ENCODE measurements at regions not wholly inside any gene's neighbourhood (a gene's known extent, or its start where the extent isn't known, plus 50 kb on each side); places are given as distances from the start of the nearest gene placed in this dataset.
"Not testable (repeated sequence)": the region's sequence is repeated elsewhere in the genome, so short reads cannot be mapped to it uniquely, and the experiment has no call there.

- Histone ChIP-seq H3K4me1 (ENCODE audit: insufficient read depth, low read length) (no peaks in the 10 kb centered on the region), H3K27ac (ENCODE audit: low read length) (no peak overlapping the region), H3K36me3 (ENCODE audit: insufficient read depth, low read length) (no peaks in the 10 kb centered on the region), H3K9me3 (ENCODE audit: insufficient read depth, low read length, severe bottlenecking) (no peaks in the 10 kb centered on the region), H2AFZ (ENCODE audit: low read depth, low read length) (no peak overlapping the region), H3K79me2 (ENCODE audit: insufficient read depth, low read length) (no peaks in the 10 kb centered on the region), H3K4me3 (ENCODE audit: low read depth in 1 of 2, low read length in 2 of 2) (no peak overlapping the region), H3K4me2 (ENCODE audit: insufficient read depth, low read length) (no peak overlapping the region), H4K20me1 (ENCODE audit: insufficient read depth, low read length) (no peaks in the 10 kb centered on the region), H3K27me3 (ENCODE audit: insufficient read depth, low read length, poor library complexity) (no peaks in the 10 kb centered on the region), H3K9ac (ENCODE audit: low read depth, low read length) (no peak overlapping the region)
- DNase-seq (no peak), ATAC-seq (ENCODE audit: insufficient read depth, low read depth) (no peak)
- TF ChIP-seq, protein P1, sequence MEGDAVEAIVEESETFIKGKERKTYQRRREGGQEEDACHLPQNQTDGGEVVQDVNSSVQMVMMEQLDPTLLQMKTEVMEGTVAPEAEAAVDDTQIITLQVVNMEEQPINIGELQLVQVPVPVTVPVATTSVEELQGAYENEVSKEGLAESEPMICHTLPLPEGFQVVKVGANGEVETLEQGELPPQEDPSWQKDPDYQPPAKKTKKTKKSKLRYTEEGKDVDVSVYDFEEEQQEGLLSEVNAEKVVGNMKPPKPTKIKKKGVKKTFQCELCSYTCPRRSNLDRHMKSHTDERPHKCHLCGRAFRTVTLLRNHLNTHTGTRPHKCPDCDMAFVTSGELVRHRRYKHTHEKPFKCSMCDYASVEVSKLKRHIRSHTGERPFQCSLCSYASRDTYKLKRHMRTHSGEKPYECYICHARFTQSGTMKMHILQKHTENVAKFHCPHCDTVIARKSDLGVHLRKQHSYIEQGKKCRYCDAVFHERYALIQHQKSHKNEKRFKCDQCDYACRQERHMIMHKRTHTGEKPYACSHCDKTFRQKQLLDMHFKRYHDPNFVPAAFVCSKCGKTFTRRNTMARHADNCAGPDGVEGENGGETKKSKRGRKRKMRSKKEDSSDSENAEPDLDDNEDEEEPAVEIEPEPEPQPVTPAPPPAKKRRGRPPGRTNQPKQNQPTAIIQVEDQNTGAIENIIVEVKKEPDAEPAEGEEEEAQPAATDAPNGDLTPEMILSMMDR (IDR thresholded peaks at IDR 0.05; ENCODE audit: borderline replicate concordance, extremely low read depth, low read length, poor library complexity, severe bottlenecking) = no peak
- TF ChIP-seq EZH2 (IDR thresholded peaks at IDR 0.05; ENCODE audit: borderline replicate concordance, low read depth, low read length, severe bottlenecking) = no peak
Observed at GRCh38 chr5:99586878-99587277, 658.1 kb upstream of the CHD1 start.

DNA sequence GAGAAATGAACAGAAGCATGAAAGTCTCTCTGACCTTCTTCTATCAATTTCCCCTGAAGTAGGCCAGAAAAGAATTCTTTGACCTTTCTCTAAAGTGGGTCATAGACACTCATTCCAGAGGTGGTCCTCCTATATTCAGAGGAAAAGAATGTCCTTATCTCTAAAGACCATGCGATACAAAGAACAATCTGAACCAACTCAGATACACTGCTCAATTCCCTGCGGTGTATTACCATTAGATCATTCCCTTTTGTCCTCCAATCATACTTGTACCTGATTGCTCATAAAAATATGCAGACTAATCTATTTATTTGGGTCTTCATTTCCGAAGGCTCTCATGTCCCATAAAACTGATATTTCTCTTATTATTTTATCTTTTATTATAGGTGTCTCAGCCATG lies 652.4 kb upstream of the CHD1 start:
- H3K4me2 ChIP-seq (ENCODE audit: insufficient read depth, low read length); H3K4me1 ChIP-seq (ENCODE audit: insufficient read depth, low read length); H3K4me3 ChIP-seq (ENCODE audit: low read depth in 1 of 2, low read length in 2 of 2); H3K9ac ChIP-seq (ENCODE audit: low read depth, low read length); H3K9me3 ChIP-seq (ENCODE audit: insufficient read depth, low read length, severe bottlenecking); H3K27me3 ChIP-seq (ENCODE audit: insufficient read depth, low read length, poor library complexity); H2AFZ ChIP-seq (ENCODE audit: low read depth, low read length); H3K27ac ChIP-seq (ENCODE audit: low read length); H3K36me3 ChIP-seq (ENCODE audit: insufficient read depth, low read length); ATAC-seq (ENCODE audit: insufficient read depth, low read depth); H3K79me2 ChIP-seq (ENCODE audit: insufficient read depth, low read length); DNase-seq; H4K20me1 ChIP-seq (ENCODE audit: insufficient read depth, low read length): not testable (repeated sequence)

DNA sequence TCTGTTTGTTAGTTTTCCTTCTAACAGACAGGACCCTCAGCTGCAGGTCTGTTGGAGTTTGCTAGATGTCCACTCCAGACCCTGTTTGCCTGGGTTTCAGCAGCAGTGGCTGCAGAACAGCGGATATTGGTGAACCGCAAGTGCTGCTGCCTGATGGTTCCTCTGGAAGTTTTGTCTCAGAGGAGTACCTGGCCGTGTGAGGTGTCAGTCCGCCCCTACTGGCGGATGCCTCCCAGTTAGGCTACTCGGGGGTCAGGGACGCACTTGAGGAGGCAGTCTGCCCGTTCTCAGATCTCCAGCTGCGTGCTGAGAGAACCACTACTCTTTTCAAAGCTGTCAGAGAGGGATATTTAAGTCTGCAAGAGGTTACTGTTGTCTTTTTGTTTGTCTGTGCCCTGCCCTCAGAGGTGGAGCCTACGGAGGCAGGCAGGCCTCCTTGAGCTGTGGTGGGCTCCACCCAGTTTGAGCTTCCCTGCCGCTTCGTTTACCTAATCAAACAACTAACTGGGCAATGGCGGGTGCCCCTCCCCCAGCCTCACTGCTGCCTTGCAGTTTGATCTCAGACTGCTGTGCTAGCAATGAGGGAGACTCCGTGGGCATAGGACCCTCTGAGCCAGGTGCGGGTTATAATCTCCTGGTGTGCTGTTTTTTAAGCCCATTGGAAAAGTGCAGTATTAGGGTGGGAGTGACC lies 634.3 kb upstream of the CHD1 start:
- H3K9me3 ChIP-seq (ENCODE audit: insufficient read depth, low read length, severe bottlenecking); ATAC-seq (ENCODE audit: insufficient read depth, low read depth); H3K27me3 ChIP-seq (ENCODE audit: insufficient read depth, low read length, poor library complexity); H3K79me2 ChIP-seq (ENCODE audit: insufficient read depth, low read length); H4K20me1 ChIP-seq (ENCODE audit: insufficient read depth, low read length); H3K27ac ChIP-seq (ENCODE audit: low read length); DNase-seq; H3K36me3 ChIP-seq (ENCODE audit: insufficient read depth, low read length); H3K4me2 ChIP-seq (ENCODE audit: insufficient read depth, low read length); H3K4me1 ChIP-seq (ENCODE audit: insufficient read depth, low read length); H2AFZ ChIP-seq (ENCODE audit: low read depth, low read length); H3K9ac ChIP-seq (ENCODE audit: low read depth, low read length); H3K4me3 ChIP-seq (ENCODE audit: low read depth in 1 of 2, low read length in 2 of 2): not testable (repeated sequence)

GRCh38 chr5:99553211-99553810 lies 624.5 kb upstream of the CHD1 start:
- no peaks in the 10 kb centered on the region for H3K9me3 ChIP-seq (ENCODE audit: insufficient read depth, low read length, severe bottlenecking)
- no peaks in the 10 kb centered on the region for H3K4me1 ChIP-seq (ENCODE audit: insufficient read depth, low read length)
- H2AFZ ChIP-seq (ENCODE audit: low read depth, low read length) = no peak overlapping the region
- H3K79me2 ChIP-seq (ENCODE audit: insufficient read depth, low read length) = no peaks in the 10 kb centered on the region
- no peak overlapping the region for H3K9ac ChIP-seq (ENCODE audit: low read depth, low read length)
- no peak overlapping the region for H3K27ac ChIP-seq (ENCODE audit: low read length)
- DNase-seq (no peak), ATAC-seq (ENCODE audit: insufficient read depth, low read depth) (no peak)
- H3K4me3 ChIP-seq (ENCODE audit: low read depth in 1 of 2, low read length in 2 of 2) = no peak overlapping the region
- no peaks in the 10 kb centered on the region for H3K36me3 ChIP-seq (ENCODE audit: insufficient read depth, low read length)
- no peak for TF ChIP-seq EZH2 (IDR thresholded peaks at IDR 0.05; ENCODE audit: borderline replicate concordance, low read depth, low read length, severe bottlenecking)
- TF ChIP-seq, protein P1 (IDR thresholded peaks at IDR 0.05; ENCODE audit: borderline replicate concordance, extremely low read depth, low read length, poor library complexity, severe bottlenecking) = no peak
- H4K20me1 ChIP-seq (ENCODE audit: insufficient read depth, low read length) = no peaks in the 10 kb centered on the region
- no peaks in the 10 kb centered on the region for H3K27me3 ChIP-seq (ENCODE audit: insufficient read depth, low read length, poor library complexity)
- H3K4me2 ChIP-seq (ENCODE audit: insufficient read depth, low read length) = no peak overlapping the region
